H9 (cell line): ENCODE measurements at regions not wholly inside any gene's neighbourhood (a gene's known extent, or its start where the extent isn't known, plus 50 kb on each side); places are given as distances from the start of the nearest gene placed in this dataset.

Source experiments
- DNase-seq: peaks from one replicate; pipeline ENCODE4 v3.0.0-alpha.2; 2017
- H2AFZ ChIP-seq: one replicate; pipeline ENCODE4 v1.6.1; 2013; ENCODE audit warnings: mild to moderate bottlenecking, low read length, control low read depth, moderate library complexity
- H2AK5ac ChIP-seq: 2 replicates; pipeline ENCODE4 v1.6.1; 2013; ENCODE audit warnings: low read length, control low read depth, mixed read lengths; ENCODE audit not compliant: insufficient read length
- H2BK120ac ChIP-seq: one replicate; pipeline ENCODE4 v1.6.1; 2013; ENCODE audit warnings: low read depth, mild to moderate bottlenecking, low read length, control low read depth, inconsistent platforms; ENCODE audit not compliant: poor library complexity, severe bottlenecking
- H2BK12ac ChIP-seq: 2 replicates; pipeline ENCODE4 v1.6.1; 2013; ENCODE audit warnings: low read length, control low read depth, mixed read lengths, low read depth; ENCODE audit not compliant: insufficient read length
- H2BK15ac ChIP-seq: 2 replicates; pipeline ENCODE4 v1.6.1; 2013; ENCODE audit warnings: low read depth, low read length, control low read depth
- H2BK20ac ChIP-seq: one replicate; pipeline ENCODE4 v1.6.1; 2013; ENCODE audit warnings: low read depth, mild to moderate bottlenecking, low read length, control low read depth, inconsistent platforms; ENCODE audit not compliant: poor library complexity, severe bottlenecking
- H2BK5ac ChIP-seq: 2 replicates; pipeline ENCODE4 v1.6.1; 2013; ENCODE audit warnings: low read length, control low read depth, mixed read lengths; ENCODE audit not compliant: insufficient read length
- H3K14ac ChIP-seq: 2 replicates; pipeline ENCODE4 v1.6.1; 2013; ENCODE audit warnings: low read length, control low read depth; ENCODE audit not compliant: insufficient read depth
- H3K18ac ChIP-seq: 2 replicates; pipeline ENCODE4 v1.6.1; 2013; ENCODE audit warnings: low read depth, mild to moderate bottlenecking, mixed read lengths, low read length, control low read depth; ENCODE audit not compliant: insufficient read length
- H3K23ac ChIP-seq: 2 replicates; pipeline ENCODE4 v1.6.1; 2013; ENCODE audit warnings: low read length, control low read depth, mixed read lengths, low read depth; ENCODE audit not compliant: insufficient read length
- H3K23me2 ChIP-seq: 2 replicates; pipeline ENCODE4 v1.6.1; 2013; ENCODE audit warnings: low read depth, mild to moderate bottlenecking, mixed read lengths, low read length, control low read depth; ENCODE audit not compliant: insufficient read length, poor library complexity, severe bottlenecking
- H3K27ac ChIP-seq: 2 replicates; pipeline ENCODE4 v1.5.1; 2013; ENCODE audit warnings: low read length, control low read depth, mixed read lengths, low read depth; ENCODE audit not compliant: insufficient read length
- H3K27me3 ChIP-seq: 2 replicates; pipeline ENCODE4 v1.6.1; 2013; ENCODE audit warnings: low read length, control low read depth, inconsistent platforms; ENCODE audit not compliant: insufficient read depth
- H3K4ac ChIP-seq: 2 replicates; pipeline ENCODE4 v1.6.1; 2013; ENCODE audit warnings: low read depth, mild to moderate bottlenecking, control low read depth, inconsistent platforms, low read length, moderate library complexity
- H3K4me1 ChIP-seq: 2 replicates; pipeline ENCODE4 v1.6.1; 2013; ENCODE audit warnings: low read length, control low read depth, inconsistent platforms; ENCODE audit not compliant: insufficient read depth
- H3K4me2 ChIP-seq: 2 replicates; pipeline ENCODE4 v1.6.1; 2013; ENCODE audit warnings: low read length, control low read depth, mixed read lengths; ENCODE audit not compliant: insufficient read length, insufficient read depth
- H3K56ac ChIP-seq: 2 replicates; pipeline ENCODE4 v1.6.1; 2013; ENCODE audit warnings: low read depth, mild to moderate bottlenecking, mixed read lengths, low read length, control low read depth; ENCODE audit not compliant: insufficient read length
- H3K79me1 ChIP-seq: 2 replicates; pipeline ENCODE4 v1.6.1; 2013; ENCODE audit warnings: low read depth, mild to moderate bottlenecking, moderate library complexity, low read length, control low read depth, inconsistent platforms; ENCODE audit not compliant: insufficient read depth, poor library complexity, severe bottlenecking
- H3K79me2 ChIP-seq: 2 replicates; pipeline ENCODE4 v1.6.1; 2013; ENCODE audit warnings: low read length, control low read depth, inconsistent platforms; ENCODE audit not compliant: insufficient read depth
- H3K9ac ChIP-seq: 2 replicates; pipeline ENCODE4 v1.6.1; 2013; ENCODE audit warnings: low read length, control low read depth, mixed read lengths; ENCODE audit not compliant: insufficient read length; ENCODE audit errors: extremely low read depth
- H3K9me3 ChIP-seq: one replicate; pipeline ENCODE4 v1.6.1; 2013; ENCODE audit warnings: low read depth, low read length, inconsistent platforms; ENCODE audit not compliant: control insufficient read depth
- H3T11ph ChIP-seq: one replicate; pipeline ENCODE4 v1.6.1; 2013; ENCODE audit warnings: mild to moderate bottlenecking, low read length, control low read depth, inconsistent platforms
- H4K20me1 ChIP-seq: one replicate; pipeline ENCODE4 v1.6.1; 2013; ENCODE audit not compliant: control insufficient read depth, insufficient read length, insufficient read depth
- H4K5ac ChIP-seq: 2 replicates; pipeline ENCODE4 v1.6.1; 2013; ENCODE audit warnings: low read depth, mild to moderate bottlenecking, mixed read lengths, low read length, control low read depth; ENCODE audit not compliant: insufficient read length
- H4K8ac ChIP-seq: replicated peaks from 2 replicates; pipeline ENCODE4 v1.6.1; 2013; ENCODE audit warnings: low read length, control low read depth, mixed read lengths, low read depth; ENCODE audit not compliant: insufficient read length
- H4K91ac ChIP-seq: 2 replicates; pipeline ENCODE4 v1.6.1; 2013; ENCODE audit warnings: low read depth, mild to moderate bottlenecking, moderate library complexity, mixed read lengths, low read length, control low read depth; ENCODE audit not compliant: insufficient read length
- H3K27ac Mint-ChIP-seq, 3 experiments: 2 replicates in 2 of 3; 3 replicates in 1 of 3; pipeline ENCODE4 v1.8.0; 2020 to 2021; ENCODE audit warnings: mixed read lengths in 3 of 3, mild to moderate bottlenecking in 1 of 3, moderate library complexity in 1 of 3
- H3K27me3 Mint-ChIP-seq: 2 replicates; pipeline ENCODE4 v1.8.0; 2021; ENCODE audit warnings: low read depth, mild to moderate bottlenecking, moderate library complexity, mixed read lengths
- H3K36me3 Mint-ChIP-seq, 3 experiments: 2 replicates in 2 of 3; 3 replicates in 1 of 3; pipeline ENCODE4 v1.8.0; 2020 to 2021; ENCODE audit warnings: low read depth in 3 of 3, mixed read lengths in 3 of 3; ENCODE audit not compliant: insufficient read depth in 1 of 3
- H3K4me1 Mint-ChIP-seq, 2 experiments: 2 replicates each; pipeline ENCODE4 v1.8.0; 2020; ENCODE audit warnings: mixed read lengths in 2 of 2
- H3K4me3 Mint-ChIP-seq, 2 experiments: 2 replicates in 1 of 2; 3 replicates in 1 of 2; pipeline ENCODE4 v1.8.0; 2020 to 2021; ENCODE audit warnings: mild to moderate bottlenecking in 2 of 2, mixed read lengths in 2 of 2, moderate library complexity in 1 of 2
- H3K9me3 Mint-ChIP-seq, 2 experiments: 2 replicates in 1 of 2; 3 replicates in 1 of 2; pipeline ENCODE4 v1.8.0; 2020; ENCODE audit warnings: mild to moderate bottlenecking in 2 of 2, mixed read lengths in 2 of 2, moderate library complexity in 1 of 2
- CTCF ChIP-seq: fragments of 200-600 bp; sonication (generic); conservative IDR thresholded peaks from 3 replicates; pipeline ENCODE4 v1.8.0; 2021; ENCODE audit warnings: antibody characterized with exemption, mild to moderate bottlenecking
- WGBS: extraction: QIAGEN DNeasy Blood & Tissue Kit; methylation state at CpG from one replicate; pipeline ENCODE4 v1.1.7; 2013; ENCODE audit warnings: missing lambda C conversion rate, low lambda C conversion rate, mixed read lengths; ENCODE audit not compliant: insufficient read length; ENCODE audit errors: extremely low coverage; 5-methylcytosine and 5-hydroxymethylcytosine counted together

- Mint-ChIP-seq H3K27me3 (peaks cover 18% of the 10 kb centered on the region), H3K4me1 (peaks cover 58 to 68% of the 10 kb centered on the region in 2 experiments), H3K27ac (no peak overlapping the region), H3K9me3 (no peaks in the 10 kb centered on the region), H3K4me3 (no peak overlapping the region), H3K36me3 (peaks cover 0 to 2% (median 0%) of the 10 kb centered on the region in 3 experiments; a peak in 2 of 7 replicates)
- H3K56ac ChIP-seq: no peak overlapping the region
- no peak overlapping the region for H4K8ac ChIP-seq
- H3K9ac ChIP-seq: no peak overlapping the region
- H3K27me3 ChIP-seq: no peaks in the 10 kb centered on the region; the same call in 1 of the 2 replicates
- H2BK5ac ChIP-seq: no peak overlapping the region
- no peak overlapping the region for H2AFZ ChIP-seq
- no peak overlapping the region for H3K27ac ChIP-seq
- no peak overlapping the region for H2BK12ac ChIP-seq
- no peak overlapping the region for H2AK5ac ChIP-seq
- H3K23ac ChIP-seq: no peak overlapping the region
- H3K14ac ChIP-seq: no peak overlapping the region
- no CpG with 5 or more reads among the region's 6 CpGs for WGBS
- H2BK120ac ChIP-seq: no peak overlapping the region
- H3K9me3 ChIP-seq: no peaks in the 10 kb centered on the region
- H3K4ac ChIP-seq: no peak overlapping the region
- H3K18ac ChIP-seq: no peak overlapping the region
- H4K20me1 ChIP-seq: no peaks in the 10 kb centered on the region
- no peak overlapping the region for H4K91ac ChIP-seq
- TF ChIP-seq CTCF: no peak
- H3K79me1 ChIP-seq: no peaks in the 10 kb centered on the region
- no peaks in the 10 kb centered on the region for H3K23me2 ChIP-seq
- H2BK15ac ChIP-seq: no peak overlapping the region
- H2BK20ac ChIP-seq: no peak overlapping the region
- no peaks in the 10 kb centered on the region for H3K79me2 ChIP-seq
- peaks cover 12% of the 10 kb centered on the region; the same call in 1 of the 2 replicates for H3K4me1 ChIP-seq
- DNase-seq: no peak
- H4K5ac ChIP-seq: no peak overlapping the region
- H3K4me2 ChIP-seq: no peak overlapping the region
- H3T11ph ChIP-seq: no peak overlapping the region
These were observed 55.3 kb downstream of the GADD45G start for GRCh38 chr9:89659891-89660685.
